ENCODE measurements at regions not wholly inside any gene's neighbourhood (a gene's known extent, or its start where the extent isn't known, plus 50 kb on each side); places are given as distances from the start of the nearest gene placed in this dataset.

DNA sequence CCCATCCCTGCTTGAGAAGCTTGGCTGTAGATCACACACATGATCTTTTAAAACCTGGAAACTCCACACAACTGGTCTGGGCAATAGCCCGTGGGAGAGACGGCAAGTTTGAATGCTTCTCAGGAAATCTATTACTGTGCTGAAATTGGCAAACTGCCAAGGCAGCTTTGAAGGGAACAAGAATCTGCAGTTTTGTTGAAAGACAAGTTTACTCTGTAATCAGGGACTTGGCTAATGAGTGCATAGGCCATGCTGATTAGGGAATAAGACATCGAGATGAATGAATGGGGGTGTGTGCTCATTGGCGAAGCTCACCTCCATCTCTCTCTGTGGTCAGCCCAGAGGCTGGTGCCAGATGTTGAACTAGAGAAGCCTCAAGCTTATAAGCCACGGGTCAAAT, 218.8 kb downstream of the HIPK3 start:
- no peak for TF ChIP-seq CTCF (IDR thresholded peaks at IDR 0.05)
- no peak for TF ChIP-seq POLR2A (IDR thresholded peaks at IDR 0.05)
